ENCODE measurements at regions not wholly inside any gene's neighbourhood (a gene's known extent, or its start where the extent isn't known, plus 50 kb on each side); places are given as distances from the start of the nearest gene placed in this dataset.

DNA sequence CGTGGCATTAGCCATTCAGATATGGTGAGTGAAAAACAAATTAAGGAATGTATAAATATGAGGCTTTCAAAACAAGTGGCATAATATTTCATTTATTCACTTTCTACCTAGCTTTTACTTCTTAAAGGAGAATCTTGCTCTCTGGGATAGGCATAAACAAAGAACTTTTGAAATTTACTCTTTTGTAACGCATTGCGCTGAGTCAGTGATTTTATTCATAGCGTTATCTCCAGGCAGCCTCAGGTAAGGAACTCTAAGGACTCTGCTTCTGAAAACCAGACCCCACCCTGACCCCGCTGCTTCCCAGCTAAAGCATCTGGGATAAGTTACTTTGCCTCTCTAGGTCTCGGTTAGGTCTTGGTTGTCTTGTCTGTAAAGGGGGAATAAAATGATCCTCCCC lies 234.7 kb downstream of the MYLK4 start:
- no peaks in the 10 kb centered on the region for H3K36me3 Mint-ChIP-seq
- no peak for DNase-seq (ENCODE audit: extremely low spot score, unreplicated experiment)
- no peak overlapping the region for H3K4me3 Mint-ChIP-seq
- peaks cover 17% of the 10 kb centered on the region for H3K9me3 Mint-ChIP-seq
- peaks cover 9% of the 10 kb centered on the region for H3K4me1 Mint-ChIP-seq (ENCODE audit: unreplicated experiment)
- TF ChIP-seq, protein P1, sequence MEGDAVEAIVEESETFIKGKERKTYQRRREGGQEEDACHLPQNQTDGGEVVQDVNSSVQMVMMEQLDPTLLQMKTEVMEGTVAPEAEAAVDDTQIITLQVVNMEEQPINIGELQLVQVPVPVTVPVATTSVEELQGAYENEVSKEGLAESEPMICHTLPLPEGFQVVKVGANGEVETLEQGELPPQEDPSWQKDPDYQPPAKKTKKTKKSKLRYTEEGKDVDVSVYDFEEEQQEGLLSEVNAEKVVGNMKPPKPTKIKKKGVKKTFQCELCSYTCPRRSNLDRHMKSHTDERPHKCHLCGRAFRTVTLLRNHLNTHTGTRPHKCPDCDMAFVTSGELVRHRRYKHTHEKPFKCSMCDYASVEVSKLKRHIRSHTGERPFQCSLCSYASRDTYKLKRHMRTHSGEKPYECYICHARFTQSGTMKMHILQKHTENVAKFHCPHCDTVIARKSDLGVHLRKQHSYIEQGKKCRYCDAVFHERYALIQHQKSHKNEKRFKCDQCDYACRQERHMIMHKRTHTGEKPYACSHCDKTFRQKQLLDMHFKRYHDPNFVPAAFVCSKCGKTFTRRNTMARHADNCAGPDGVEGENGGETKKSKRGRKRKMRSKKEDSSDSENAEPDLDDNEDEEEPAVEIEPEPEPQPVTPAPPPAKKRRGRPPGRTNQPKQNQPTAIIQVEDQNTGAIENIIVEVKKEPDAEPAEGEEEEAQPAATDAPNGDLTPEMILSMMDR (conservative IDR thresholded peaks at IDR 0.05) = no peak
- no peak overlapping the region for H3K27ac Mint-ChIP-seq
- no peaks in the 10 kb centered on the region for H3K27me3 Mint-ChIP-seq

DNA sequence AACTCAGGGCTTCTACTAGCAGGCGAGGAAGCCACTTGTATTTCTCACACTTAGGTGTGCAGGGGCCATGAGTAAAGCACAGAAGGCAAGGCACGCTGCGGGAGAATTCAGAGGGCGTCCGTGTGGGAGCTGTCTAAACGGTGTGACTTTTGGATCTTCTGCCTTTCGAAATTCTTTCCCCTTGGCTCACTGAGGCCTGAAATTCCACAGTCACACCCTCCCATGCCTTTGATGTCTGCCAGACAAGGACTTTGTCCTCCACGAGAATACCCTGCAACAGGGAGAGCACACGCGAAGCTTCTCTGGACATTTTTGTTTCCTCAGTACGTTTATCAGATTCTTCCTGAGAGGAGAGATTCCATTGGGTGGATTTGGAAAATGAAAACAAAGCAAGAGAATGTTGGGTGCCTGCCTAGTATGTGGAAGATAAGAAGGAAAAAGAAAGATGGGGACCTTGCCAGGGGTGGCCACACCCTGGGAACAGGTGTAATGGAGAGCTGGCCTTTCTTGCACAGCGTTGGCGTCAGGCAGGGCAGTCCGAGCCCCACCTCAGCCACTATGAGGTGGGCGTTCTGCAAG lies 235.7 kb downstream of the MYLK4 start:
- Mint-ChIP-seq H3K4me3 (peak overlapping the region; percentile 21), H3K36me3 (no peaks in the 10 kb centered on the region)

DNA sequence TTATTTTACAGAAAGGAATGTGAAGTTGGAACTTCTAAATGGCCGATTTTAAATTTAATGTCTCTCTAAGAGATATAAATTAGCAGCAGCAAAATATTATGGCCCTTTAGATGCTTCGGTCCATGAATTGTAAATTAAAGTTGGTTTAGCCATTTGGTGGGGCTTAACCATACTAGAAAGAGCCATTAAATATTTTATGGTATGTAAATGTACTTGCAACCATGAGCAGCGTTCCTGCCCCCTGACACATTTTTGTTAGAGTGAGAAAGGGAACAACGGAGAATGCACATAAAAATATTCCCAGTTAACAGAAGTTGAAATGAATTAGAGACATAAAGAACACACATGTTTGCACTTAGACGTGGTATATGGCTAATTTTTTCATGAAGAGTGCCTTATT lies 237.9 kb downstream of the MYLK4 start:
- Mint-ChIP-seq H3K4me1 (ENCODE audit: unreplicated experiment) (peaks cover 25% of the 10 kb centered on the region), H3K27ac (no peak overlapping the region), H3K4me3 (no peak overlapping the region), H3K36me3 (peaks cover under 1% of the 10 kb centered on the region), H3K9me3 (peaks cover 11% of the 10 kb centered on the region), H3K27me3 (no peaks in the 10 kb centered on the region)
- no peak for DNase-seq (ENCODE audit: extremely low spot score, unreplicated experiment)
- TF ChIP-seq, protein P1 (conservative IDR thresholded peaks at IDR 0.05) = no peak

More for the DNA sequence above, 235.7 kb downstream of the MYLK4 start:
- no peaks in the 10 kb centered on the region for H3K27me3 Mint-ChIP-seq
- no peak overlapping the region for H3K27ac Mint-ChIP-seq
- H3K4me1 Mint-ChIP-seq (ENCODE audit: unreplicated experiment) = peaks cover 14% of the 10 kb centered on the region
- H3K9me3 Mint-ChIP-seq = peaks cover 11% of the 10 kb centered on the region
- no peak for DNase-seq (ENCODE audit: extremely low spot score, unreplicated experiment)
- TF ChIP-seq, protein P1 (conservative IDR thresholded peaks at IDR 0.05) = no peak

DNA sequence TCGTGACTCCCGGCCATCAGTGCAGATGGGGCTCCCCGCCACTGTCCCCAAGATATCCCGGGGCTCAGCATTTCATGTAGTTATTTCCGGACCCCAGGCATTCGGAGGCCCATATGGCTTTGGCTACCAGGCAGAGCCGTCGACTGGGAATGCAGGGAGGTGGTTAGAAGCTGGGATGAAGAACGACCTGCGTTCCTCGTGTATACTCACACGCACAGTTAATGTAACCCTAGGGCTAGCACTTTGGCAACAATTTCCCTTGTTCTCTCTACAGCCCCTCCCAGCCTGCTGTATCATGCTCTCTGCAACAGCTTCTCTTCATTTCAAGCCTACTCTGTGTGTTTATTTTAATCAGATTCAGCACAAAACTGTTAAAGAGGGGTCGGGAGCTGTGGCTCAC lies 240.4 kb downstream of the MYLK4 start:
- no peak overlapping the region for H3K4me3 Mint-ChIP-seq
- TF ChIP-seq, protein P1 (conservative IDR thresholded peaks at IDR 0.05) = no peak
- no peak for DNase-seq (ENCODE audit: extremely low spot score, unreplicated experiment)
- H3K27me3 Mint-ChIP-seq = no peaks in the 10 kb centered on the region
- peak overlapping the region; percentile 89 for H3K27ac Mint-ChIP-seq
- H3K9me3 Mint-ChIP-seq = peaks cover 10% of the 10 kb centered on the region
- peaks cover 3% of the 10 kb centered on the region for H3K36me3 Mint-ChIP-seq
- peaks cover 32% of the 10 kb centered on the region for H3K4me1 Mint-ChIP-seq (ENCODE audit: unreplicated experiment)

DNA sequence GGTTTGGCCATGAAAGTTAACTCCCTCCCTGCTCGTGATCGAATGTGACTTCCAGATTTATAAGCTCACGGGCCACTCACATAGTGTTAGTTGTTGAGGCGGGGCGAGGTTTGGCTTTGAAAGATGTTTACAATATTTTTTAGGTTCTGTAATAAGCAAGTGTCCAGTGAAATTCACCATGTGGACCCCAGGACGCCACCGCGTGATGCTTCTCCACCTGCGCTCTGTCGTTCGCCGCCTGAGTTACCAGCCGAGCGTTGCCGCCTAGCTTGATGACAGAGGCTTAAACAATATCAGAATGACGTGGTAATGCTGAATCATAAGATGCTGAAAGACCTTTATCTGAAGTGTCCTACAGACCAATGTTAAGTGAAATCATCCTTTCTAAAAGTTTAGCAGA lies 241.0 kb downstream of the MYLK4 start:
- Mint-ChIP-seq H3K9me3 (peaks cover 6% of the 10 kb centered on the region), H3K36me3 (peaks cover 3% of the 10 kb centered on the region), H3K4me1 (ENCODE audit: unreplicated experiment) (peaks cover 34% of the 10 kb centered on the region)

More for the DNA sequence above, 241.0 kb downstream of the MYLK4 start:
- Mint-ChIP-seq H3K27ac (peak overlapping the region; percentile 89), H3K27me3 (no peaks in the 10 kb centered on the region), H3K4me3 (peak overlapping the region; percentile 39)
- TF ChIP-seq, protein P1 (conservative IDR thresholded peaks at IDR 0.05) = no peak
- no peak for DNase-seq (ENCODE audit: extremely low spot score, unreplicated experiment)
